ENCODE measurements at regions not wholly inside any gene's neighbourhood (a gene's known extent, or its start where the extent isn't known, plus 50 kb on each side); places are given as distances from the start of the nearest gene placed in this dataset.

DNA sequence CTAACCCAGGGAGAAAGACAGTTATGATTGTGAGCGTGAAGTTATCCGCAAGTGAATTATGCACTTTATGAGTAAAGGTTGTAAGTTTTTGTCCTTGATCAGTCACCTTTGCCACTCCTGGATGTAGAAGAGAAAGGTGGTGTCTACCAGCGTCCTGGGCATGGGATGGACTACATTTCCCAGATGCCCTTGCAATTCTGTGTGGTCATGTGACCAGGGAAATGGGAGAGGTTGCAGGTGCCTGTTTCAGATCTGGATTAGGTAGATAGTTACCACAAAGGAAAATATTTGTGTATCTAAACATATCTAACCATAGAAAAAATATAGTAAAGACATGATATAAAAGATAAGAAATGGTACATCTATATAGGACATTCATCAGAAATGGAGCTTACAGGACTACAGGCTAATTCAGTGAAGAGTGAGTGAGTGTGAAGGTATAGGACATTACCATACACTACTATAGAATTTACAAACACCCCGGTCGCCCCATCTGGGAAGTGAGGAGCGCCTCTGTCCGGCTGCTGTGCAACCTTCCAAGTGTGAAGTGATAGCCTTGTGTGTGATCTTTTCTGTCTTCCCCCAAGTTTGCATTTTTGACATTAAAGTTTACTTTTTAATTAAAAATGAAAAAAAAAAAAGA, 51.6 kb upstream of the CACNA1A start:
- Histone ChIP-seq H3K4me1 (ENCODE audit: insufficient read depth, low read length) (no peaks in the 10 kb centered on the region), H3K9ac (ENCODE audit: insufficient read depth, low read depth, low read length) (no peak overlapping the region), H3K27me3 (ENCODE audit: control insufficient read depth in 1 of 2, insufficient read depth in 2 of 2, low read length in 2 of 2) (no peaks in the 10 kb centered on the region; a peak in 1 of 5 replicates), H3K36me3 (replicated peaks in 1 of 2; ENCODE audit: control insufficient read depth in 1 of 2, insufficient read depth in 2 of 2, low read length in 2 of 2) (no peaks in the 10 kb centered on the region), H3K79me2 (ENCODE audit: insufficient read depth, low read length) (no peaks in the 10 kb centered on the region), H3K27ac (ENCODE audit: extremely low read length, insufficient read depth, low read length) (no peak overlapping the region), H3K4me2 (ENCODE audit: low read depth, low read length) (no peak overlapping the region), H4K20me1 (ENCODE audit: insufficient read depth, low read length) (no peaks in the 10 kb centered on the region), H3K9me3 (ENCODE audit: low read length) (no peaks in the 10 kb centered on the region), H3K4me3 (replicated peaks in 1 of 3; ENCODE audit: insufficient read depth in 1 of 3, low read depth in 2 of 3, low read length in 3 of 3) (no peak overlapping the region), H2AFZ (ENCODE audit: low read length) (no peak overlapping the region)
- 50% methylated on average over 7 of the region's 7 CpGs for WGBS (ENCODE audit: low lambda C conversion rate)
- in situ Hi-C loops (cut with HindIII; ENCODE audit: extremely low pct_ligation_motif_present, low pct_unique_long_range_greater_than_20kb), result no loop called here
- no TSS peak for BruUV-seq (replicated peaks)
- TF ChIP-seq, protein P1, sequence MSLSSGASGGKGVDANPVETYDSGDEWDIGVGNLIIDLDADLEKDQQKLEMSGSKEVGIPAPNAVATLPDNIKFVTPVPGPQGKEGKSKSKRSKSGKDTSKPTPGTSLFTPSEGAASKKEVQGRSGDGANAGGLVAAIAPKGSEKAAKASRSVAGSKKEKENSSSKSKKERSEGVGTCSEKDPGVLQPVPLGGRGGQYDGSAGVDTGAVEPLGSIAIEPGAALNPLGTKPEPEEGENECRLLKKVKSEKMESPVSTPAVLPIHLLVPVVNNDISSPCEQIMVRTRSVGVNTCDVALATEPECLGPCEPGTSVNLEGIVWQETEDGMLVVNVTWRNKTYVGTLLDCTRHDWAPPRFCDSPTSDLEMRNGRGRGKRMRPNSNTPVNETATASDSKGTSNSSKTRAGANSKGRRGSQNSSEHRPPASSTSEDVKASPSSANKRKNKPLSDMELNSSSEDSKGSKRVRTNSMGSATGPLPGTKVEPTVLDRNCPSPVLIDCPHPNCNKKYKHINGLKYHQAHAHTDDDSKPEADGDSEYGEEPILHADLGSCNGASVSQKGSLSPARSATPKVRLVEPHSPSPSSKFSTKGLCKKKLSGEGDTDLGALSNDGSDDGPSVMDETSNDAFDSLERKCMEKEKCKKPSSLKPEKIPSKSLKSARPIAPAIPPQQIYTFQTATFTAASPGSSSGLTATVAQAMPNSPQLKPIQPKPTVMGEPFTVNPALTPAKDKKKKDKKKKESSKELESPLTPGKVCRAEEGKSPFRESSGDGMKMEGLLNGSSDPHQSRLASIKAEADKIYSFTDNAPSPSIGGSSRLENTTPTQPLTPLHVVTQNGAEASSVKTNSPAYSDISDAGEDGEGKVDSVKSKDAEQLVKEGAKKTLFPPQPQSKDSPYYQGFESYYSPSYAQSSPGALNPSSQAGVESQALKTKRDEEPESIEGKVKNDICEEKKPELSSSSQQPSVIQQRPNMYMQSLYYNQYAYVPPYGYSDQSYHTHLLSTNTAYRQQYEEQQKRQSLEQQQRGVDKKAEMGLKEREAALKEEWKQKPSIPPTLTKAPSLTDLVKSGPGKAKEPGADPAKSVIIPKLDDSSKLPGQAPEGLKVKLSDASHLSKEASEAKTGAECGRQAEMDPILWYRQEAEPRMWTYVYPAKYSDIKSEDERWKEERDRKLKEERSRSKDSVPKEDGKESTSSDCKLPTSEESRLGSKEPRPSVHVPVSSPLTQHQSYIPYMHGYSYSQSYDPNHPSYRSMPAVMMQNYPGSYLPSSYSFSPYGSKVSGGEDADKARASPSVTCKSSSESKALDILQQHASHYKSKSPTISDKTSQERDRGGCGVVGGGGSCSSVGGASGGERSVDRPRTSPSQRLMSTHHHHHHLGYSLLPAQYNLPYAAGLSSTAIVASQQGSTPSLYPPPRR (CRISPR knock-in tag; IDR thresholded peaks at IDR 0.05; ENCODE audit: borderline replicate concordance), result no peak
- TF ChIP-seq, protein P2, sequence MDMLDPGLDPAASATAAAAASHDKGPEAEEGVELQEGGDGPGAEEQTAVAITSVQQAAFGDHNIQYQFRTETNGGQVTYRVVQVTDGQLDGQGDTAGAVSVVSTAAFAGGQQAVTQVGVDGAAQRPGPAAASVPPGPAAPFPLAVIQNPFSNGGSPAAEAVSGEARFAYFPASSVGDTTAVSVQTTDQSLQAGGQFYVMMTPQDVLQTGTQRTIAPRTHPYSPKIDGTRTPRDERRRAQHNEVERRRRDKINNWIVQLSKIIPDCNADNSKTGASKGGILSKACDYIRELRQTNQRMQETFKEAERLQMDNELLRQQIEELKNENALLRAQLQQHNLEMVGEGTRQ (IDR thresholded peaks at IDR 0.05; ENCODE audit: low read depth, low read length), result 0 out of 2 replicates have a peak, but pooled peaks have one; percentile 32
- TF ChIP-seq, protein P2 (CRISPR knock-in tag; IDR thresholded peaks at IDR 0.05; ENCODE audit: borderline replicate concordance), result peak; percentile 72; the same call in 1 of the 2 replicates
- TF ChIP-seq THAP11 (CRISPR knock-in tag; IDR thresholded peaks at IDR 0.05) (peak; percentile 96), ZNF143 (CRISPR knock-in tag; IDR thresholded peaks at IDR 0.05) (peak; percentile 85), HCFC1 (IDR thresholded peaks at IDR 0.05; ENCODE audit: low read depth, low read length) (peak; percentile 30; the same call in 1 of the 2 replicates)
- no peak for DNase-seq (ENCODE audit: low spot score)
- ATAC-seq, result no peak
- FAIRE-seq, result no peak
- ChIA-PET POLR2A (no interaction called here), CTCF (ENCODE audit: low intra/inter-chr PET ratio, low total read pairs) (no interaction called here)
- intact Hi-C loops (cut with micrococcal nuclease; ENCODE audit: unreplicated experiment), result no loop called here

Data from HepG2 (cell line).